NCI-H345 treated with DMSO at 0.1 percent for 48 hours (cell line): ENCODE measurements at regions not wholly inside any gene's neighbourhood (a gene's known extent, or its start where the extent isn't known, plus 50 kb on each side); places are given as distances from the start of the nearest gene placed in this dataset.
"Not testable (repeated sequence)": the region's sequence is repeated elsewhere in the genome, so short reads cannot be mapped to it uniquely, and the experiment has no call there.

Experiments
- DNase-seq: peaks from one replicate; lab custom pipeline; 2025; ENCODE audit not compliant: unreplicated experiment; lab: John Stamatoyannopoulos, UW

DNA sequence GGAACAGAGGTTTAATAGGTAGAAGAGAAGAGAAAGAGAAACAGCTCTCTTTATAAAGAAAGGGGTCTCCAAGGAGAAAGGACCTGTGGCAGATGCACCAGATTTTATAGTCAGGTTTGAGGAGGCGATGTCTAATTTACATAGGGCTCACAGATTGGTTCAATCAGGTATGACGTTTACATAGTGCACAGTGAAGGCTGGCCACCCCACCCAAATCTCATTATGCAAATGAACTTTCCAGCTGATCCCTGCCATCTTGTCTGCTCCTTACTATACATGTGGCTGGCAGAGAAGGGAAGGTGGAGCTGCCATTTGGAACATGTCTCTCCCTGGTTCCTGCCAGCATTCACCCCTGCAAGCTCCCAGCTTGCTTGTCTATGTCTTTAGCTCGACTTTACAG is 557.8 kb downstream of the SUCLG1 start:
- no peak for DNase-seq

DNA sequence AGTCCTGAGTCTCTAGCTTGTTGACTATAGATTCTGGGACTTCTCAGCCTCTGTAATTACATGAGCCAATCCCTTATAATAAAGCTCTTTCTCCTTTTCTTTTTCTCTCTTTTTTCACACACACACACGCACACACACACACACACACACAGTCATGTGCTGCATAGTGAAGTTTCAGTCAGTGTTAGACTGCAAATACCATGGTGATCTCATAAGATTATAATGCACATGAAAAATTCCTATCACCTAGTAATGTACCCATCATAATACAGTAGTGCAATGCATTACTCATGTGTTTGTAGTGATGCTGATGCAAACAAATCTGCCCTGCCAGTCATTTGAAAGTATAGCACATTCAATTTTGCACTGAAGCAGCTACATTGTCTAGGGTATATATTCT is 558.2 kb downstream of the SUCLG1 start:
- DNase-seq = no peak

DNA sequence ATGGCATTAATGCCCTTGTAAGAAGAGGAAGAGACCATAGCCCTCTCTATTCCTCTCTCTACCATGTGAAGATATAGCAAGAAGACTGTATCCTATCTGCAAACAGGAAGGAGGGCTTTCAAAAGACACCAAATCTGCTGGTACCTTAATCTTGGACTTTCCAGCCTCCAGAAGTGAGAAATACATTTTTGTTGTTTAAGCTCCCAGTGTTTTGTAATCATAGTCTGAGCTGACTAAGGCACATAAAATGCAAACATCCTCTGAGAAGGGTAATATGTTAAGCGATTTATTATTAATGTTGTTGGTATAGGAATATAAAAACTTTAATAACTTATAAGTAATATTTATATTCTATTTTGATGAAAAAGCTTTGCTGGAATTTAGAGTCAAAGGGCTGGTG is 559.8 kb downstream of the SUCLG1 start:
- DNase-seq = no peak

DNA sequence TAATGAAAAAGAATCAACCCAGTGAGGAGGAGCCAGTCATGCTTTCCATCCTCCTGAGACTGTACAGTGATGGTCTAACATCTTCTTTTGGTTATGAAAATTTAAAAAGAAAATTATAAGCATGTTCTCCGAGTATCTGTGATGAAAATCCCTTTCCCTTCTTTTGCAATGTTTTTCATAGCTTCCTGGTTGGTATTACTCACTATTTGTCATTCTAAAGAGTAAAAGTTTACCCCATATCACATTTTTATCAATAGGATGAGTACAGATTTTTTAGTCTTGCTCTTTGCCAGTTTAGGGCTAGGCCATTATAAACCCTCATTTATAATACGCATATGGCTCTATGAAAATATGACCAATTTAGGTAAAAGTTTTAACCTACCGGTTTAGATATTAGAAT is 564.1 kb downstream of the SUCLG1 start:
- DNase-seq = no peak

DNA sequence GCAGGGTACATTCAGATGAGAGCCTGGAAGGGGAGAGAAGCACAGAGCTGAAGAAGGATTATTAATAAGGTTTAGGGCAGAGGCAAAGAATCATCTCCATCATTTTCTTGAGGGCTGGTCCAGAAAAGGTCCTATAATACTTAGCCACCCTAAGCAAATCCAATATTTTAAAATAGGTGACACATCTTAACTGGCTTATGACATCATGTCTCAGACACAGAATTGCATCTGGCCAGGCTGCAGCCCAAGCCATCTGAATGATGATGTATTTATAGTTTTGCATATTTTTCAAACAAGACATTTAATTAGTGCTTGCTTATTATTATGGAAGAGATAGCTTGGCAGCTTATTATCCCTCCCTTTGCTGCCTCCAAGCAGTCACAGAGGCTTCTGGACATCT is 571.3 kb downstream of the SUCLG1 start:
- DNase-seq = no peak

DNA sequence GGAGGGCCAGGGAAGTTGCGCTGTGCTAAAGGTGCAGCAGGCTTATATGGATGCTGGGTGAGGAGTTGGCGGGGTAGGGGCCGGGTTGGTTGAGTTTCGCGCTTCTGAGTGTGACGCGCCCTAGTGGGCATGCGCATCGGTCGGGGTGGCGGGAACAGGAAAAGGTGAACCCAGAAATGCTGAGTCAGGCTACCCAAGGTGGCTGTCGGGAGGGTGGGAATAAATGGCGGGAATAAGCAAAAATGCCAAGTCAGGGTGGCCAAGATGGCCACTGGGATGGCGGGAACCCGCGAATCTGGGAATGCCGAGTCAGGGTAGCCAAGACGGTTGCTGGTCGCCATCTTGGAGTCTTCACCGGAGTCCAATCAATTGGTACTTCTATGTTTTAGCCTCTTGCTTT is 580.0 kb downstream of the SUCLG1 start:
- DNase-seq = no peak

DNA sequence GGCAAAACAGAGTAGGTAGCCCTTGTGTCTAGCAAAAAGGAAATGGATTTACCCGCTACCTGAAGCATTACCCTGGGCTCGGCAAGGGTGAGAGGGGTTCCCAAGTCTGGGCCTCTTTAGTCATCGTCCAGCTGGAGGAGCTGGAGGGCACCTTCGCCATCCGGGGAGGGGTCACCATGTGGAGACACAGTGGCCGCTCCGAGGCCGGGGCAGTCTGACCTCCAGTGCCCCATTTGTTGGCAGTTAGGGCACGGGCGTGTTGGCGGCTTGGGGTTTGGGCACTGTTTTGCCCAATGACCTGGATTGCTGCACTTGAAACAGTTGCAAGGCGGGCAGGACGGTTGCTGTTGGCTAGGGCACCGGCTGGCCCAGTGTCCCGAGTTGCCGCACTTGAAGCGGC is 581.8 kb downstream of the SUCLG1 start:
- DNase-seq = not testable (repeated sequence)

DNA sequence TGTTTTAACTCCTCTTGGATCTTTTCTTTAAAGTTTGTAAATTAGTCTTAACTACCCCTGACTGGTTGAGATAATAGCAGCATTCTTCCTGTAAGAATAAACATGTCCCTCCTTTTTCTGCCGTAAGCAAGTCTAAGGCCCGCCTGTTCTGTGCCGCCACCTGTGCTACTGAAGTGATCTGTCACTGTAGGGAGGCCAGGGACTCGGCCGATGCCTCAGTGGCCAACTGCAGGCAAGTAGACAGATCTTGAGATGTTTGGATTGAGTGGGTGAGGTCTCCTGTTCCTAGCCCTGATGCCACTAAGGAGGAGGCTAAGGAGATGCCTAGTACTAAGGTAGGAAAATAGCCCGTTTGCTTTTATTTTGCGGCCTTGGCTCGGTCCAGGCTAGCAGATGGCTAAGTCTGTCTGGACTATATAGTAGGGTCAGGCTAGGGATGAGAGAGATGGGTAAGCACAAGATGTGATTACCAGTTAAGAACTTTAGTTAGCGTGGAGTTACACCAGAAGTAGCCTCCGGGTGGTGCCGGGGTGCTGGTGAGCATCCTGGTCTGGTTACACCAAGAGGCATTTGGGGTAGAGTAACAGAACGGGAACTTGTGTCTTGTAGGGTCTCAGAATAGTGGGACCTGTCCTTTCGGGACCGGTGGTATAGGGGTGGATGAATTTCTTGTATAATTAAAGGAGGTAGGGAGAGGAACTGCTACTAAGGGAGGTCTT is 584.2 kb downstream of the SUCLG1 start:
- DNase-seq = no peak

DNA sequence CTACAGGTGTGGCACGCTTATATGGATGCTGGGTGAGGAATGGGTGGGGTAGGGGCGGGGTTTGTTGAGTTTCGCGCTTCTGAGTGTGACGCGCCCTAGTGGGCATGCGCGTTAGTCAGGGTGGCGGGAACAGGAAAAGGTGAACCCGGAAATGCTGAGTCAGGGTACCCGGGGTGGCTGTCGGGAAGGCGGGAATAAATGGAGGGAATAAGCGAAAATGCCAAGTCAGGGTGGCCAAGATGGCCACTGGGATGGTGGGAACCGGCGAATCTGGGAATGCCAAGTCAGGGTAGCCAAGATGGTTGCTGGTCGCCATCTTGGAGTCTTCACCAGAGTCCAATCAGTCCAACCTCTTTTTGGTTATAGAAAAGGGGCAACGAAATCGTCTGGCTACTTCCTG is 585.0 kb downstream of the SUCLG1 start:
- DNase-seq = no peak

DNA sequence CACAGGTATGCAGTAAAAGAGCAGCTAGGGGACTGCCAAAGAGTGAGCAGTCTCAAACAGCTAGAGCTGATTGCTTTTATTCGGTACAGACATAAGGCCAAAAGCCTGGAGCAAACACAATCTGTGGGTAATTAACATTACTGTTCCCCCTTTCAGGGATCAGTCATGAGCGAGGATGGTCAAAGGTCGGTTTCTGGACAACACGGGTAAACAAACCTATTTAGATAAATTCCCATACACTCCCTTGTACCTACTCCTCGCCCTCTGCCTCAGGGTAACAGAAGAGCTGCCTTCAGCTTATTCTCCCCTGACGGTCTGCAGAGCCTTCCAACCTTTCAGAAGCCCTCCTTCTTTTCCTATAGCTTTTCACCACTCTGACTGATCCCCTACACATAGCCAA is 586.0 kb downstream of the SUCLG1 start:
- no peak for DNase-seq

DNA sequence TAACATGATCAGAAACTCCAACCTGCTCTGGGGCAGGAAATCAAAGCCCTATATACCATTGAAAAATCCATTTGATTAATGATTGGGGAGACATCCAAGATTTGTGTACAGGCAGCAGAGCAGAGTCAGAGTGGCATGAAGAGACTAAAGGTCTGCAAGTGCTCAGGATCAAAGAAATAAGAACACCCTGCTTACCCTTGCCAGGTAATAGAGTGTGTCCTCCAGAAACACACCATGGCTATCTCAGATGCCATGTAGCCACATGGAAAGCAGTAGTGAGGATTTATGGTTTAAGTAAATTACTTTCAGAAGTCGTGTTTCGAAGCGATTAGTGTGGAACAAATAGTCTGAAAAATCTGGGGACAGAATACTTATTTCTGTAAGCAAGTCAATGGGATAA is 592.9 kb downstream of the SUCLG1 start:
- DNase-seq = no peak

DNA sequence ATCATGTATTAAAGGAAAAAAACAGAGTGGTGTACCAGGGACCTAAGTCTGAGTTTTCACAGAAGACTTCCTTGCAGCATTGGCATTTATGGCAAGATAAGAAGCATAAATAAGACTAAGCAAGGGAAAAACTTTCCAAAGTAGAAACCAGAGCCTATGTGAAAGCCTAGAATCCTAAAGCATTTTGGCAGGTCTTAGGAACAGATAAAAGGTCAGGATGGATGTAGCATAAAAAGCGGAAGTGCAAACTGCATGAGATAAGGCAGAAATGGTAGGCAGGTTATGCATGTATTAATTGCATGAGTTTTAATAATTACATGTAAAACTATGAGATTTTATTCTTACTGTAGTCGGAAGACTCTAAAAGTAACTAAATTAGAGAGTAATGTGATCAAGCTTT is 596.5 kb downstream of the SUCLG1 start:
- no peak for DNase-seq

DNA sequence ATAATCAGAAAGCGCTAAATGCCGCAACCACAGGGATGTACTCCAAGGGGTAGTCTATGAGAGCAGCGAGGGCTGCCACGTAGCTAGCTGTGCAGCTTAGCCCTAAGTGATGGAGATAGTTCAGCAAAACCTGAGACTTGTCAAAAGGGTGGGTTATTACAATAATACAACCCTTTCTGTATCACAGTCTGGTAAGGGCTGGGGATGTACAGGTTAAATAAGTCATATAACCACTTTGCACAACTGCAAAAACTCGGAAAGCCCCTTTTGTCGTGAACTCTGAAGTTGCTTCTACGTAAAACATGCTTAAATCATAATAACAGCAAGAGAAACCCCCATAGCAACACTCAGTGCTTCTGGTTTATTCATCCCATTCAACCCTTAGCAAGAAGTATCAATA is 598.8 kb downstream of the SUCLG1 start:
- DNase-seq = no peak

DNA sequence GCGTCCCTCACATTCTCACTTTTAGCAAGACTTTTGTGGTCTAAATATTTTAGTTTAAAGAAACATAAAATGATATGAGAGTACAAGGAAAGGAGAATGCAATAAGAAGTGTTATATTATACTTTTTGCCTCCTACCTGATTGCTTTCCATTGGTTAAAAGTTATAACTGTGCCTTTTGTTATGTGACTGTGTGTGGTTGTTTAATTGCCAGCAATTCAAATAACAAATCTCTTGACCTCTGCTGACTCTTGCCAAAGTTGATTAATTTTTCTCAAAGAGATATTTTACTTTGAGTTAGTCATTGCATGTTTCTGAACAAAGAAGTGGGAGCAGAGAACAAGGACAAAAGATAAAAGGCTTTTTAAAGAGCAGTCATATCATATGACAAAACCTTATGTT is 599.5 kb downstream of the SUCLG1 start:
- DNase-seq = no peak

DNA sequence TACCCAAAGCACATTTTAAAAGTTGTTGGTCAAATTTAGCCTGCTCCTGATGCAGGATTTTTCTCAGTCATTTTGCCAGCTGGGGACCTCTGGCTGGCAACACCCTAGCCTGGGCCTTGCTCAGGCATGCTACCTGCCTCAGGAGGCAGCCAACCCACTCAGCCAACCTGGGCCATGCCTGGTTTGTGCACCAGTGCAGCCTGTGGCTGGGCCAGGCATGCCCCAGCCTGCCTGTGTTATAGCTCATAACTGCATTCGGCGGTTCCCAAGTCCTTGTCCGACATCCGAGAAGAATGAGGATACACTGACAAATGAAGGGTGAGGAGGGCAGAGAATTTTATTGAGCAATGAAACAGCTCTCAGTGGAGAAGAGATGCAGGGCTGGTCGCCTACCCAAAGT is 608.0 kb downstream of the SUCLG1 start:
- no peak for DNase-seq

DNA sequence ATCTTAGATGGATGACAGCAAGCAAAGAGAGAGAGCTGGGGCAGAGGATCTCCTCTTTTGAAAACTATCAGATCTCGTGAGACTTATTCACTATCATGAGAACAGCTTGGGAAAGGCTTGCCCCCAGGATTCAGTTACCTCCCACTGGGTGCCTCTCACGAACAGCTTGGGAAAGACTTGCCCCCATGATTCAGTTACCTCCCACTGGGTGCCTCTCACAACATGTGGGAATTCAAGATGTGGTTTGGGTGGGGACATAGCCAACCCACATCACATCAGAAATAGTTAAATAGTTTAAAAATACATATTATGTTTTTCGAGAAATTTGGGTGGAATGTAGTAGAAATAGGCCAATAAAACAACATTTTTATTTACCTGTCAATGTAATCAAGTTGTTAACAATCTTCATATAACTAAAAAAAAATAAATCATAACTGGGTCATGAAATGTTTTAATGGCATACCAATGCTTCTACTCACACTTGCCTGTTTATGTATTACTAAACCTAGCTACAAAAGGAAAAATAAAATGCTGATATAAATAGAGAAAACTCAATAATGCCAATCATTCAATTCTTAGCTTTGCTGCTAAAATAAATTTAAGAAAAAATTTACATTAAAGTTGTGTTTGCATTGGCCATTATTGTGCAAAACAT is 608.9 kb downstream of the SUCLG1 start:
- DNase-seq = no peak

DNA sequence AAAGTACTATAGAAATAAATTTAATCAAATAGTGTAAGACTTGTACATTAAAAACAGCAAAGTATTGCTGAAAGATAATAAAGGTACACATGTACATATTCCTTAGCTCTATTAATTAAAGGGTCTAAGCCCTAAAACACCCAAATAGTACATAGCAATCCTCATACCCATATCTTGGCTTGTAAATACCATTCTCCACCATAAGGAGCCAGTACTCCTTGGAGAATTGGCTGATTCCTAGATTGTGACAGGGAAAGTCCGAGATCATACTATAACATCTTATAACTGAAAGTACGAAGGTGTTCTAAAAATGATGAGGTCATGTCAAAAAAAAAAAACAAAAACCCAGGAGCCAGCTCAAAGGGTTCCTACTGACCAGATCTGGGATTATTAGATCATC is 614.6 kb downstream of the SUCLG1 start:
- no peak for DNase-seq

DNA sequence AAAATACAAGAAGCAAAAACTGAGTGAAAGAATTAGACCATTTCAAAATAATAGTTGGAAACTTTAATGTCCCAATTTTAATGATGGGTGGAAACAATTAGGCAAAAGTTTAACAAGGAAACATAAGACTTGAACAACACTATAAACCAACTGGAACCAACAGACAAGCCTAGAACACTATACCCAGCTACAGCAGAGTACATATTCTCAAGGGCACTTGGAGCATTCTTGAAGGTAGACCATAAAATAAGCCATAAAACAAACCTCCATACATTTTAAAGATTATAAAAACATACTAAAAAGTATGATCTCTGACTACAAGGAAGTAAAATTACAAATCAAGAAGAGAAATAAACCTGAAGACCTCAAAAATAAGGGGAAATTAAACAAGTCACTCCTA is 616.7 kb downstream of the SUCLG1 start:
- no peak for DNase-seq

DNA sequence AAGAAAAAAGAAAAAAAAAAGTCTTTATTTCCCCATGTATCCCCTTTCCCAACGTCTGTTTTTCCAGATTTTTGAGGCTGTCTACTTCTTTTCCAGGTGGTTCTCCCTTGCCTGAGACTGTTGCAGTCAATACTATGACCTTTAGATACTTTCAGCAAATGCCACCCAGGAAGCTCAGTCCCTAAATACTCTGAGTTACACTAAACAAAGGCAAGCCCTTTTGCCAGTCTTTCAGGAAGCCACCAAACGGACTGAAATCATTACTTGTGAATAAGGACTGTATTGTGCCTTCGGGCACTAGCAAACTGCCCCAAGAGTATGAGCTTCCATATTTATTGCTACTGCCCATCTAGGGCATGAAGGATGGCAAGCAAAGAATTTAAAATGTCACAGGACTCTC is 621.3 kb downstream of the SUCLG1 start:
- DNase-seq = no peak

DNA sequence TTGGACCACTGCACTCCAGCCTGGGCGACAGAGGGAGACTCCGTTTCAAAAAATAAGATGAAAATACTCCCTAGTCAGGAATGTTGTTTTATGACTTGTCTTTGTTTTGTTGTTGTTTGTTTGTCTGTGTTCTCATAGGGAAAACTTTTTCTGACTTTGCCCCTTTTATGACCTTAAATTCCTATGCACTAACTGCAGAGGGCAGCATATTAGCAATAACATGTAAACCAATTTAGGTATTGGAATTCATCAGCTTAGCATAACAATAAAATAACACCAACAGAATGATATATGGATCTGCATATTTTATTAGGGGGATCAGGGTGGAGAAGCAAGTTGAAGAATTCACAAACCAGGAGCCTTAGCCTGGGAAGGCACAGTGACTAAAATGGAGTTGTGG is 631.5 kb downstream of the SUCLG1 start:
- DNase-seq = no peak

DNA sequence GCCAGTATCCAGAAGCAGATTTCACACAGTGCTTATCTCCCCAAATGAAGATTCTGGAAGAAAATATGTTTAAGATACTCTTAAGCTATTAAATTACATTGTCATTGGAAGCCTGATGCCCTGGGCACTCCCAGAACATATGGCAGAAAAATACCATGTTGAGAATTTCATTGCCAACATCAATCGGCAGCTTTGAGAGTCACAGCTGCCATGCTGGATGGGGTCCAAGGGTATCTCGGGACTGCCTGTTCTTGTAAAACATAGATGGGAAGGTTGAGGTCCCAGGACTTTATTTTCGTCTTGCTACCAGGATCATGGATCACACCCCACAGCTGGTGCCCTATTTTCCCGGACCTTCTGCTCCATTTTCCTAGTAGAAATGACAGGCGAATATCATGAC is 632.5 kb downstream of the SUCLG1 start:
- DNase-seq = no peak

DNA sequence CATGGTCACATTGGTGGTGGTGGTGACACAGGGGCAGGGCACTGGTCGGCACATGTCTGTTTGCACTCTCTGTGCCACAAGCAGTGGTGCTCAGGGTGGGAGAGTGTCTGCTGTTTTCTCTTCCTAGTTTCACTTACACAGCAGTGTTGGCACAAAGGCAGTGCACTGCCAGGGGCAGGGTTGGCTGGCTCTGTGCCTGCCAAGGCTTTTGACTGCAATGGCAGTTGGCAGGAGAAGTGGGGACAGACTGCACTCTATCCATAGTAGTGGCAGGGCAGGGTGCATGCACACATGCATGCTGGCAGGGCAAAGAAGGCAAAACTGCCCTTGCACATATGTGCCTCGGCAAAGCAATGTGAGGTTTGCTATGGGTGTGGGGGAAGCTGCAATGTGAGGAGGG is 635.9 kb downstream of the SUCLG1 start:
- no peak for DNase-seq

DNA sequence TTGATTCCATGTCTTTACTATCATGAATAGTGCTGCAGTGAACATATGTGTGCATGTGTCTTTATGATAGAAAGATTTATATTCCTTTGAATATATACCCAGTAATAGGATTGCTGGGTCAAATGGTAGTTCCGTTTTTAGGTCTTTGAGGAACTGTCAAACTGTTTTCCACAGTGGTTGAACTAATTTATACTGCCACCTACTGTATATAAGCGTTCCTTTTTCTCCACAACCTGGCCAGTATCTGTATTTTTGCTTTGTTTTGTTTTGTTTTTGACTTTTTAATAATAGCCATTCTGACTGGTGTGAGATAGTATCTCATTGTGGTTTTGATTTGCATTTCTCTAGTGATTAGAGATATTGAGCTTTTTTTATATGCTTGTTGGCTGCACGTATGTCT is 641.6 kb downstream of the SUCLG1 start:
- DNase-seq = no peak
